Myocyte (in vitro differentiated cells): ENCODE measurements at regions not wholly inside any gene's neighbourhood (a gene's known extent, or its start where the extent isn't known, plus 50 kb on each side); places are given as distances from the start of the nearest gene placed in this dataset.
A peak's percentile ranks its signal among the peaks of the same experiment; 100 is the strongest.
"Not testable (repeated sequence)": the region's sequence is repeated elsewhere in the genome, so short reads cannot be mapped to it uniquely, and the experiment has no call there.

Experiments
- DNase-seq: peaks from one replicate; pipeline ENCODE4 v3.0.0-alpha.2; 2012; ENCODE audit warnings: low read depth

- DNase-seq: not testable (repeated sequence)
Observed at GRCh38 chr4:49153011-49153410, 166.9 kb downstream of the CWH43 start.

DNA sequence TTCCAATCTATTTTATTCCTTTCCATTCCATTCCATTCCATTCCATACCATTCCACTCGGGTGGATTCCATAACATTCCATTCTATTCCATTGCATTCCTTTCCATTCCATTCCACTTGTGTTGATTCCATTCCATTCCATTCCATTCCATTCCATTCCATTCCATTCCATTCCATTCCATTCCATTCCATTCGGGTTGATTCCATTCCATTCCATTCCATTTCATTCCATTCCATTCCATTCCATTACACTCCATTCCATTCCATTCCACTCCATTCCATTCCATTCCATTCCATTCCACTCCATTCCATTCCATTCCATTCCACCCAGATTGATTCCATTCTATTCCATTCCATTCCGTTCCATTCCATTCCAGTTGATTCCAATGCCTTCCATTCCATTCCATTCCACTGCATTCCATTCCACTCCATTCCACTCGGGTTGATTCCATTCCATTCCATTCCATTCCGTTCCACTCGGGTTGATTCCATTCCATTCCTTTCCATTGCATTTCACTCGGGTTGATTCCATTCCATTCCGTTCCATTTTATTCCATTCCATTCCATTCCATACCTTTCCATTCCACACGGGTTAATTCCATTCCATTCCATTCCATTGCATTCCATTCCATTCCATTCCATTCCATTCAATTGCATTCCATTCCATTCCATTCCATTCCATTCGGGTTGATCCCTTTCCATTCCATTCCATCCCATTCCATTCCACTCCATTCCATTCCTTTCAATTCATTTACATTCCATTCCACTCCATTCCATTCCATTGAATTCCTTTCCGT, 168.4 kb downstream of the CWH43 start:
- peak; percentile 35 for DNase-seq

- DNase-seq: not testable (repeated sequence)
Observed at GRCh38 chr4:49155270-49155669, 169.2 kb downstream of the CWH43 start.

- not testable (repeated sequence) for DNase-seq
Observed at GRCh38 chr4:49156309-49156708, 170.2 kb downstream of the CWH43 start.

- DNase-seq: not testable (repeated sequence)
Observed at GRCh38 chr4:49157630-49158029, 171.6 kb downstream of the CWH43 start.

GRCh38 chr4:49161111-49161541, 175.1 kb downstream of the CWH43 start:
- not testable (repeated sequence) for DNase-seq

GRCh38 chr4:49164916-49165315, 178.8 kb downstream of the CWH43 start:
- DNase-seq: not testable (repeated sequence)

GRCh38 chr4:49177847-49178246, 191.8 kb downstream of the CWH43 start:
- DNase-seq: not testable (repeated sequence)

GRCh38 chr4:49181088-49181487, 195.0 kb downstream of the CWH43 start:
- DNase-seq: not testable (repeated sequence)

DNA sequence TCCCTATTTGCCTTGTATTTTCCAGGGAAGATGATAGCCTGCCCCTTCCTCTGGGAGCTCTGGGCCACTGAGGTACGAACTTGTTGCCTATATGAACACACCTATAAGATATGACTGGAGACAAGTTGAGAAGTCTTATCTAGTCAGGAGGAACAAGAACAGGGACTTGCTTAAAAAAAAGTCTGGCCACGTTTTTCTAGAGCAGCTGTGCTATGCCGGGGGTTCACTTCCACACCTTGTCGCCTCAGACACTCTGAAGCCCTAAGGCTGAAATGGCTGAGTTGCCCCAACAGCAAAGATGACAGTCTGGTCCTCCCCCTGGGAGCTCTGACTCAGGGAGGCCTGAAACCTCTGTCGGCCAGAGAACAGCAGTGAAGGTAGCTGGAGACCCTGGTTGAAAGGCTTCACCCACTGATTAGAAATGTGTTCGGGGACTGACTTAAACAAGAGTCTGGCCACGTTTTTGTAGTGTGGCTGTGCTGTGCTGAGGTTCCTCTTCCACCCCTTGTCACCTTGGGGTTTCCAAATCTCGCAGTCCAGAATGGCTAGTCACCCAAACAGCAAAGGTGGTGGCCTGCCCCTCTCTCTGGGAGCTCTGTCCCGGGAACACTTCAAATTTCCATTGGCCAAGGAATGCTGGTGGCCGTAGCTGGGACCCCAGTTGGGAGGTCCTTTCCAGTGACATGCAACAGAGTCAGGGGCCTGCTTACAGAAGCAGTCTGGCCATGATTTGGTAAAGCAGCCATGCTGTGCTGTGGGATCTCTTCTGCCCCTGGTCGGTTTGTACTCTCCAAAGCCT, 225.5 kb downstream of the CWH43 start:
- DNase-seq: not testable (repeated sequence)

DNA sequence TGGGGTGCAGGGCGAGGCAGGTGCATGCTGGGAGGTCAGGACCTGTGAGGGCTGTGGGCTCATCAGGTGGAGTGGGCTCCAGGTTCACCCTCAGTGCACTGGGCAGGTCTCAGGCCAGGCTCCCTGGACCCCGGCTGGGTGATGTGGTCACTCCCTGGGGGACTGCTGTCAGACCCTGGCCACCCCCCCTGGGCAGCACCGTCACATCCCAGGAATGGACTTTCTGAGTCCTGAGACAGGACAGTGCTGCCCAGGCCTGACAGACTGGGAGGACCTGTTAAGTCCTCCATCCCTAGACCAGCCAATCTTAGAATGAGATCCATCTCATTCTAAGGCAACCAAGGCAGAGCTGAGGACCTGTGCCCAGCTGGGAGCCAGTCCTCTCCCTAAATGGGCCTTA, 227.2 kb downstream of the CWH43 start:
- DNase-seq: not testable (repeated sequence)

- not testable (repeated sequence) for DNase-seq
Observed at GRCh38 chr4:49213750-49214149, 227.7 kb downstream of the CWH43 start.

GRCh38 chr4:49214453-49215081, 228.5 kb downstream of the CWH43 start:
- not testable (repeated sequence) for DNase-seq

- DNase-seq: not testable (repeated sequence)
Observed at GRCh38 chr4:49215082-49215479, 229.0 kb downstream of the CWH43 start.

GRCh38 chr4:49216606-49217005, 230.5 kb downstream of the CWH43 start:
- DNase-seq: not testable (repeated sequence)

DNA sequence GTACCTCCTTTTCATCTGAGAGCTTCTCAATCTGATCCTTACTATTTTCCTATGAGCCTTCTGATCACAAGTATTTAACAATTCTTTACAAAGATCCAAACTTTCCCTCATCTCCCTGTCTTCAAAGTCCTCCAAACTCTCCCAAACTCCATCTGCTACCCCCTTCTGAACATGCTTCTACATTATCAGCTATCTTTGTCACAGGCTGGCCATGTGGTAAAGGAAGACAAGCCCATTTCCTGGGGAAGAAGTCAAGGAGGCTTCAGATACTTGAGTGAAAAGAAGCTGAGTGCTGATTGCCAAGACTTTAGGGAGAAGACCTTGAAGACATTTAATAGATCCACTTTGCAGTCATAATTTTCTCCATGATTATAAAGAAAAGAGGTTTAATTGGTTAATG, 231.4 kb downstream of the CWH43 start:
- DNase-seq: no peak

- DNase-seq: not testable (repeated sequence)
Observed at GRCh38 chr4:49218094-49218493, 232.0 kb downstream of the CWH43 start.

DNA sequence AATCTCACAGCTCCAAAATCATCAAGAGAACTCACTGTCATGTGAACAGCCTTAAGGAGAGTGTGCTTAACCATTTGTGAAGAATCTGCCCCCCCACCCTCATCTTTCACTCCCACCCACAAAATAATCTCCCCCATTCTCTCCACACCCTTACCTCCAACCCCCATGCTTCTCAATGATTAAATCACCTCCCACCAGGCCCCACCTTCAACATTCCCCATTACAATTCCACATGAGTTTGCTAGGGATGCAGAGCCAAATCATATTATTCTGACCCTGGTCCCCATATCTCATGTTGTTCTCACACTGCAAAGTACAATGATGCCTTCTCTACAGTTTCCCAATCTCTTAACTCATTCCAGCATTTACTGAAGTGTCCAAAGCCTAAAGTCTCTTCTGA, 232.9 kb downstream of the CWH43 start:
- DNase-seq: not testable (repeated sequence)

- not testable (repeated sequence) for DNase-seq
Observed at GRCh38 chr4:49219489-49220225, 233.6 kb downstream of the CWH43 start.

GRCh38 chr4:49221209-49221608, 235.1 kb downstream of the CWH43 start:
- no peak for DNase-seq

- not testable (repeated sequence) for DNase-seq
Observed at GRCh38 chr4:49222810-49223209, 236.7 kb downstream of the CWH43 start.
